Transverse colon (tissue), 3 donors: ENCODE measurements at regions not wholly inside any gene's neighbourhood (a gene's known extent, or its start where the extent isn't known, plus 50 kb on each side); places are given as distances from the start of the nearest gene placed in this dataset.

ENCODE experiments used
- CTCF ChIP-seq, 5 experiments: fragments of 200-600 bp in 3 of 5; fragments of 450-650 bp in 2 of 5; sonication (generic) in 3 of 5; IDR thresholded peaks; 1 replicate in 2 of 5; 2 replicates in 3 of 5; pipeline ENCODE4 v1.5.1; 2016 to 2017; ENCODE audit warnings: antibody characterized with exemption in 5 of 5, inconsistent platforms in 3 of 5, mild to moderate bottlenecking in 2 of 5, moderate library complexity in 1 of 5
- POLR2A ChIP-seq: fragments of 450-650 bp; IDR thresholded peaks from one replicate; pipeline ENCODE4 v1.6.1; 2016; ENCODE audit warnings: antibody characterized with exemption, mild to moderate bottlenecking, moderate library complexity

GRCh38 chr7:131042269-131043160, 285.2 kb upstream of the MKLN1 start:
- TF ChIP-seq CTCF (IDR thresholded peaks at IDR 0.05) (no peak), POLR2A (no peak)
